CD4-positive, alpha-beta memory T cell (primary cell): ENCODE measurements at regions not wholly inside any gene's neighbourhood (a gene's known extent, or its start where the extent isn't known, plus 50 kb on each side); places are given as distances from the start of the nearest gene placed in this dataset.
"Not testable (repeated sequence)": the region's sequence is repeated elsewhere in the genome, so short reads cannot be mapped to it uniquely, and the experiment has no call there.

Experiments used
- CTCF ChIA-PET: fragments of 350-600 bp; sonication (Branson Sonifier 250); formaldehyde crosslinking; loops from one replicate; lab custom pipeline; 2021; ENCODE audit warnings: inconsistent platforms; ENCODE audit not compliant: partially characterized antibody; lab: Charles Lee
- POLR2A ChIA-PET: fragments of 350-600 bp; sonication (Branson Sonifier 250); formaldehyde crosslinking; loops from one replicate; lab custom pipeline; 2021; ENCODE audit not compliant: partially characterized antibody; lab: Charles Lee
- DNase-seq, 5 donors: peaks; one replicate each; pipeline versions ENCODE4 v3.0.0 to v3.0.0-alpha.2; 2020 to 2022; ENCODE audit warnings: mixed read lengths in 1 of 5
- H3K27ac ChIP-seq: one replicate; pipeline ENCODE4 v1.7.0; 2013; ENCODE audit warnings: low read depth, low read length
- H3K27me3 ChIP-seq: 2 replicates; pipeline ENCODE4 v1.7.0; 2013; ENCODE audit warnings: mild to moderate bottlenecking, low read length, moderate library complexity; ENCODE audit not compliant: insufficient read depth
- H3K36me3 ChIP-seq: 2 replicates; pipeline ENCODE4 v1.7.0; 2013; ENCODE audit warnings: mild to moderate bottlenecking, low read length, moderate library complexity; ENCODE audit not compliant: insufficient read depth
- H3K4me1 ChIP-seq: 2 replicates; pipeline ENCODE4 v1.7.0; 2013; ENCODE audit warnings: mild to moderate bottlenecking, low read length, moderate library complexity; ENCODE audit not compliant: insufficient read depth
- H3K4me3 ChIP-seq, 2 donors: one replicate each; pipeline ENCODE4 v1.7.0; 2013; ENCODE audit warnings: low read length in 2 of 2, mild to moderate bottlenecking in 1 of 2
- H3K9me3 ChIP-seq, 2 donors: one replicate each; pipeline ENCODE4 v1.7.0; 2013; ENCODE audit warnings: low read length in 2 of 2, control low read depth in 1 of 2; ENCODE audit not compliant: control insufficient read depth in 1 of 2
- H3K27ac Mint-ChIP-seq, 7 donors: one replicate each; pipeline ENCODE4 v1.8.0; 2020 to 2021; ENCODE audit warnings: mixed read lengths in 7 of 7, mild to moderate bottlenecking in 6 of 7, inconsistent platforms in 3 of 7, moderate library complexity in 3 of 7
- H3K27me3 Mint-ChIP-seq, 2 donors: one replicate each; pipeline ENCODE4 v1.8.0; 2020 to 2021; ENCODE audit warnings: mixed read lengths in 2 of 2
- H3K36me3 Mint-ChIP-seq, 2 donors: one replicate each; pipeline ENCODE4 v1.8.0; 2020 to 2021; ENCODE audit warnings: mixed read lengths in 2 of 2, inconsistent platforms in 1 of 2, mild to moderate bottlenecking in 1 of 2
- H3K4me1 Mint-ChIP-seq, 4 donors: one replicate each; pipeline ENCODE4 v1.8.0; 2020 to 2021; ENCODE audit warnings: mixed read lengths in 4 of 4, mild to moderate bottlenecking in 1 of 4
- H3K4me3 Mint-ChIP-seq, 8 donors: one replicate each; pipeline ENCODE4 v1.8.0; 2020 to 2021; ENCODE audit warnings: mixed read lengths in 8 of 8, mild to moderate bottlenecking in 7 of 8, moderate library complexity in 6 of 8, inconsistent platforms in 3 of 8
- H3K9me3 Mint-ChIP-seq, 8 donors: one replicate each; pipeline ENCODE4 v1.8.0; 2020 to 2021; ENCODE audit warnings: mixed read lengths in 8 of 8, mild to moderate bottlenecking in 5 of 8, inconsistent platforms in 3 of 8, moderate library complexity in 1 of 8
- intact Hi-C: fragments of 100-400 bp; cut with micrococcal nuclease; formaldehyde crosslinking; loops from one replicate; pipeline ENCODE4 v1.15.1; 2023

DNA sequence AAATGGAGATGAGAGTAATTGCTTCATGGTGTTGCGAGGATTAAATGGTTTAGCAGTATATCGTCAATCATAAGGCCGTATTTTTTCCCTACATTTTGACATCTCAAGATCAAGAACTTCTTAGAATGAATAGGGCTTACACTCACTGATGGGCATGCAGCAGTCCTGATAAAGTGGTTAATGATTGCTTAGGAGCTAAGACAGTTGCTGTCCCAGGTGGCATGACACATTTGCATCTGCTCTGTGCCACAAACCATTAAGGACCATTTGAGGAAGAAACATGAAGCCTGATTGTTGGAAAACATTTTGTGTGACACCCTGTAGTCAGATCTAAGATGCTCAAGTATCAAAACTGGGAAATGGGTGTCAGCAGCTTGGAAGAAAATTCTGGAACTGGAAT is 81.0 kb upstream of the SGIP1 start:
- Mint-ChIP-seq H3K9me3 (no peaks in the 10 kb centered on the region), H3K36me3 (no peaks in the 10 kb centered on the region), H3K4me1 (no peaks in the 10 kb centered on the region), H3K27me3 (peaks cover 2 to 3% of the 10 kb centered on the region in 2 donors), H3K27ac (no peak overlapping the region), H3K4me3 (no peak overlapping the region)
- CTCF ChIA-PET, result interaction anchor here (1.5 to 11.6 kb wide), 3 partner anchors 199 to 494 kb away, joined by 4 to 874 read pairs (median 4); no protein-coding TSS in a partner anchor
- no peak overlapping the region for H3K4me3 ChIP-seq
- no peak for DNase-seq
- H3K27me3 ChIP-seq, result no peaks in the 10 kb centered on the region
- no peaks in the 10 kb centered on the region for H3K36me3 ChIP-seq
- no peaks in the 10 kb centered on the region for H3K4me1 ChIP-seq
- POLR2A ChIA-PET, result no interaction called here
- no peak overlapping the region for H3K27ac ChIP-seq
- H3K9me3 ChIP-seq, result no peaks in the 10 kb centered on the region
- intact Hi-C loops, result no loop called here

DNA sequence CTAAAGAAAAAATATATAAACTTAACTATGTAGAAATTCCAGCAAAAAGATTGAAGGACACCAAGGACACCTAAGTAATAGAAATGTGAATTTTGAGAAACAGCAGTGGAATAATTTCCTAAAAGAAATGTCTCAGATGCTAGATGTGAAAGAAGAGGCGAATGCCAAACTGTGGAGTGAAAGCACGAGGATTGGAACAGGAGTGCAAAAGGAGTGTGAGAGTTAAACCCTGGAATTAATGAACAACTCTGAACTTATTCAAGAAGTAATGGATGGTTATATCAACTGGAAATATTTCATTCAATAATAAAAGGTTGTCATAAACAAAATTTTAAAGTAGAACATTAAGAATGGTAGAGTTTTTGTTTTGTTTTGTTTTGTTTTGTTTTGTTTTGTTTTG is 78.5 kb upstream of the SGIP1 start:
- no peak for DNase-seq
- ChIA-PET CTCF (interaction anchor here (1.5 kb wide), 1 partner anchor 9 kb away, joined by 6 read pairs; no protein-coding TSS in a partner anchor), POLR2A (no interaction called here)
- Mint-ChIP-seq H3K4me1 (no peaks in the 10 kb centered on the region), H3K27ac (no peak overlapping the region), H3K36me3 (peaks cover 2 to 8% of the 10 kb centered on the region in 2 donors), H3K9me3 (peaks cover 0 to 11% (median 8%) of the 10 kb centered on the region in 8 donors), H3K4me3 (no peak overlapping the region), H3K27me3 (peaks cover 2 to 8% of the 10 kb centered on the region in 2 donors)
- Histone ChIP-seq H3K4me1 (no peaks in the 10 kb centered on the region), H3K4me3 (no peak overlapping the region), H3K36me3 (no peaks in the 10 kb centered on the region), H3K27ac (no peak overlapping the region), H3K9me3 (no peaks in the 10 kb centered on the region), H3K27me3 (no peaks in the 10 kb centered on the region)
- intact Hi-C loops, result no loop called here

DNA sequence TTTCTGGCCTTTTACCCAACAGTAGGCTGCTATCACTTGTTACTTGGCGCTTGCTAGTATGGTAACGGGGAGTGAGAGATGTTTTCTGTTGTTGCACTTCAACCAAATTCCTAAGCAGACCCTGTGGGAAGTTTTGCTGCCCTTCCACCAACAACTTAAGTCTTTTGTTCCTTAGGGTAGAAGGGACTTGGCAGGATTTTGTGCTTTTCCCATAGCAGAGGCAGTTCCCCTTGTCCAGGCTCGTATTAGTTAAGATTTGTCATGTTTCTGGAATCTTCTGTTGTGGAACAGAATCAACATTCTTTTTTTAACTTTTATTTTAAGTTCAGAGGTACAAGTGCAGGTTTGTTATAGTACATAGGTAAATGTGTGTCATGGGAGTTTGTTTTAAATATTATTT is 73.2 kb upstream of the SGIP1 start:
- no peaks in the 10 kb centered on the region for H3K4me1 ChIP-seq
- Mint-ChIP-seq H3K9me3 (peaks cover 6 to 43% (median 27%) of the 10 kb centered on the region in 8 donors), H3K4me1 (no peaks in the 10 kb centered on the region), H3K4me3 (no peak overlapping the region), H3K36me3 (peaks cover 2 to 15% of the 10 kb centered on the region in 2 donors), H3K27me3 (peaks cover 14 to 16% of the 10 kb centered on the region in 2 donors), H3K27ac (no peak overlapping the region)
- intact Hi-C loops, result no loop called here
- H3K4me3 ChIP-seq, result no peak overlapping the region
- no peaks in the 10 kb centered on the region for H3K27me3 ChIP-seq
- ChIA-PET POLR2A (no interaction called here), CTCF (interaction anchor here (1.3 to 1.7 kb wide), 2 partner anchors 14 to 218 kb away, joined by 3 to 4 read pairs; no protein-coding TSS in a partner anchor)
- no peak overlapping the region for H3K27ac ChIP-seq
- no peaks in the 10 kb centered on the region for H3K36me3 ChIP-seq
- H3K9me3 ChIP-seq, result no peaks in the 10 kb centered on the region
- DNase-seq, result no peak

DNA sequence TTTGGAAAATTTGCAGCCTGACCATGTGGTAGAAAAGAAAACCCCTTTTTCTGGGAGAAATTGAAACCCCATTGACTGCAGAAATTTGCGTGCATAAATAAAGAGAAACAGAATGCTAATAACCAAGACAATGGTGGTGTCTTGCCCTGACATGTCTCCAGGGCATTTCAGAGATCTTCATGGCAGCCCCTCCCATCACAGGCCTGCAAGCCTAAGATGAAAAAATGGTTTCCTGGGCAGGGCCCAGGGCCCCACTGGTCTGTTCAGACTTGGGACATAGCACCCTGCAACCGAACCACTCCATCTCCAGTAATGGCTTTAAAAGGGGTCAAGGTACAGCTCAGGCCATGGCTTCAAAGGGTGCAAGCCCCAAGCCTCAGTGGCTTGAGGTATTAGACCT is 71.6 kb upstream of the SGIP1 start:
- no peaks in the 10 kb centered on the region for H3K9me3 ChIP-seq
- no peaks in the 10 kb centered on the region for H3K4me1 ChIP-seq
- intact Hi-C loops, result no loop called here
- Mint-ChIP-seq H3K4me1 (no peaks in the 10 kb centered on the region), H3K4me3 (no peak overlapping the region), H3K27ac (no peak overlapping the region), H3K36me3 (peaks cover 2 to 15% of the 10 kb centered on the region in 2 donors), H3K27me3 (peaks cover 16 to 23% of the 10 kb centered on the region in 2 donors), H3K9me3 (peaks cover 6 to 43% (median 27%) of the 10 kb centered on the region in 8 donors)
- no peak for DNase-seq
- ChIA-PET CTCF (interaction anchor here (1.7 kb wide), 1 partner anchor 16 kb away, joined by 4 read pairs; no protein-coding TSS in a partner anchor), POLR2A (no interaction called here)
- H3K27ac ChIP-seq, result no peak overlapping the region
- no peaks in the 10 kb centered on the region for H3K27me3 ChIP-seq
- no peaks in the 10 kb centered on the region for H3K36me3 ChIP-seq
- no peak overlapping the region for H3K4me3 ChIP-seq

DNA sequence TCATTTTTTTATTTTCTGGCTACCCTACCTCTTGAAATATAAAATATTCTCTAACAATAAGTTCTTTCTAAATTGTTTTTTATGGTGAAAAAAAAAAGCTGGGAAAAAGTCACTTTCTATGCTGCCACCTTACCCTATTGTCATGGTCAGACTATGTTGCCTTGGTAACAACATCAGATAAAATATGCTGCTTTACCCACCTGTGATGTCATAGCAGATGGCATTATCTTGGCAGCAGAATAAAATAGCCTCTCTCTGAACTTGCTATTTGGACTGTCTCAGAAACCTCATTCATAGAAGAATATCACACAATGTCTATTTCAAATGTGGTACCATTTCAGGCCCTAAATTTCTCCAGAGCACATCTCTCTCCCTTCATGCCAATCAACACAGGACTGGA is 69.6 kb upstream of the SGIP1 start:
- Histone ChIP-seq H3K4me3 (no peak overlapping the region), H3K9me3 (no peaks in the 10 kb centered on the region), H3K4me1 (no peaks in the 10 kb centered on the region), H3K27me3 (no peaks in the 10 kb centered on the region), H3K36me3 (no peaks in the 10 kb centered on the region), H3K27ac (no peak overlapping the region)
- ChIA-PET POLR2A (no interaction called here), CTCF (no interaction called here)
- Mint-ChIP-seq H3K27ac (no peak overlapping the region), H3K36me3 (peaks cover 2 to 15% of the 10 kb centered on the region in 2 donors), H3K4me3 (no peak overlapping the region), H3K27me3 (peaks cover 21 to 27% of the 10 kb centered on the region in 2 donors), H3K4me1 (no peaks in the 10 kb centered on the region), H3K9me3 (peaks cover 6 to 43% (median 27%) of the 10 kb centered on the region in 8 donors)
- intact Hi-C loops, result no loop called here
- DNase-seq, result no peak

DNA sequence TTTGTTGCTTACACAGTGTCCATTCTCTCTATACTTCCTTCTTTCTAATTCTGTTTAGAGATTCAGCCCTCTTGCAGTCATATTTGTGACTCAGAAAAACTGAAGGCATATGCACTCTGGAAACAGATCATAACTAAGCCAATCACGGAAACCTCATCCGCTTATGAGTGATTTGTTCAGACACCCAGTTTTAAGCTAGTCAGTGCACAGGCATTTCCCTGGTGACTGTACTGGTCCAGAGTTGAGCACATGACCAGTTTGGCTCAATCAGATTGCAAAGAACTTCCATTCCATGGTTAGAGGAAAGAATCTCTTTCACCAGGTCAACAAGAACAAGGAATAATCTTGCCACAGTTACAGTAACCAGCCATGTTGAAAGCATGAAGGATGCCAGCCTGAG is 69.2 kb upstream of the SGIP1 start:
- H3K4me3 ChIP-seq, result no peak overlapping the region
- Mint-ChIP-seq H3K27ac (no peak overlapping the region), H3K36me3 (peaks cover 0 to 11% of the 10 kb centered on the region in 2 donors), H3K27me3 (peaks cover 18 to 27% of the 10 kb centered on the region in 2 donors), H3K4me3 (no peak overlapping the region), H3K9me3 (peaks cover 2 to 39% (median 23%) of the 10 kb centered on the region in 8 donors), H3K4me1 (no peaks in the 10 kb centered on the region)
- ChIA-PET CTCF (interaction anchor here (0.9 kb wide), 1 partner anchor 19 kb away, joined by 3 read pairs; no protein-coding TSS in a partner anchor), POLR2A (no interaction called here)
- H3K27ac ChIP-seq, result no peak overlapping the region
- H3K36me3 ChIP-seq, result no peaks in the 10 kb centered on the region
- DNase-seq, result no peak
- intact Hi-C loops, result no loop called here
- H3K4me1 ChIP-seq, result no peaks in the 10 kb centered on the region
- no peaks in the 10 kb centered on the region for H3K9me3 ChIP-seq
- H3K27me3 ChIP-seq, result no peaks in the 10 kb centered on the region

DNA sequence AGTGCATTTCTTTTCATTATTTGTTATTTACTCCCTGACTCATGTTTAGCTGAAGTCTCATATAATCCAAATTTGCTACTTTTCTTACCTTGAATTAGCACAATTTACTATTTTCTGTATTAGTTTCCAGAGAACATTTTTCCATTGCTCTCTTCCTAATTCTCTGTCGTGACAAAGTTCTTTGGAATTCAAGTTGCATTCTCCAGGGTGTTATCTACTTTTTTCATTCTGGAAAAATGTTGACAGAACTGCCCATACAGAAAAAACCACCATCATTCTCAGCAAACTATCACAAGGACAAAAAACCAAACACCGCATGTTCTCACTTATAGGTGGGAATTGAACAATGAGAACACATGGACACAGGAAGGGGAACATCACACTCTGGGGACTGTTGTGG is 67.3 kb upstream of the SGIP1 start:
- H3K36me3 Mint-ChIP-seq, H3K4me1 ChIP-seq, POLR2A ChIA-PET, H3K27ac ChIP-seq, intact Hi-C loops, H3K9me3 ChIP-seq, H3K4me1 Mint-ChIP-seq, H3K36me3 ChIP-seq, H3K27ac Mint-ChIP-seq, CTCF ChIA-PET, DNase-seq, H3K4me3 ChIP-seq, H3K4me3 Mint-ChIP-seq, H3K27me3 ChIP-seq: not testable (repeated sequence)
- Mint-ChIP-seq H3K9me3 (peaks cover 0 to 21% (median 13%) of the 10 kb centered on the region in 8 donors), H3K27me3 (peaks cover 14 to 28% of the 10 kb centered on the region in 2 donors)
